Activated T-helper 1 cell treated with anti-CD3 and anti-CD28 coated beads, Interleukin-12 subunit alpha, Interleukin-12 subunit beta, Interleukin-2, Interleukin-4 antibody, amounts not matched to agents 30 ng/mL and 10 ng/mL and 1 ng/mL, durations not matched to agents 14 hours and 24 hours and 36 hours (primary cell): ENCODE measurements at regions not wholly inside any gene's neighbourhood (a gene's known extent, or its start where the extent isn't known, plus 50 kb on each side); places are given as distances from the start of the nearest gene placed in this dataset.

ENCODE experiments used
- DNase-seq: peaks from one replicate; pipeline ENCODE4 v3.0.0; 2021; ENCODE audit warnings: low spot score
- H3K27ac Mint-ChIP-seq: one replicate; pipeline ENCODE4 v1.8.0; 2021; ENCODE audit warnings: mild to moderate bottlenecking, mixed read lengths
- H3K27me3 Mint-ChIP-seq: one replicate; pipeline ENCODE4 v1.8.0; 2022; ENCODE audit warnings: mild to moderate bottlenecking, moderate library complexity, mixed read lengths; ENCODE audit not compliant: insufficient read depth
- H3K36me3 Mint-ChIP-seq: one replicate; pipeline ENCODE4 v1.8.0; 2021; ENCODE audit warnings: low read depth, mixed read lengths
- H3K4me1 Mint-ChIP-seq: one replicate; pipeline ENCODE4 v1.8.0; 2021; ENCODE audit warnings: low read depth, mixed read lengths
- H3K4me3 Mint-ChIP-seq: one replicate; pipeline ENCODE4 v1.8.0; 2021; ENCODE audit warnings: mild to moderate bottlenecking, moderate library complexity, mixed read lengths
- H3K9me3 Mint-ChIP-seq: one replicate; pipeline ENCODE4 v1.8.0; 2021; ENCODE audit warnings: mixed read lengths
- intact Hi-C: fragments of 100-400 bp; cut with micrococcal nuclease; formaldehyde crosslinking; loops from one replicate; pipeline ENCODE4 v1.15.1; 2024

- H3K4me3 Mint-ChIP-seq: no peak overlapping the region
Measured at GRCh38 chr22:48755059-48755949, 1072.4 kb downstream of the BRD1 start.

DNA sequence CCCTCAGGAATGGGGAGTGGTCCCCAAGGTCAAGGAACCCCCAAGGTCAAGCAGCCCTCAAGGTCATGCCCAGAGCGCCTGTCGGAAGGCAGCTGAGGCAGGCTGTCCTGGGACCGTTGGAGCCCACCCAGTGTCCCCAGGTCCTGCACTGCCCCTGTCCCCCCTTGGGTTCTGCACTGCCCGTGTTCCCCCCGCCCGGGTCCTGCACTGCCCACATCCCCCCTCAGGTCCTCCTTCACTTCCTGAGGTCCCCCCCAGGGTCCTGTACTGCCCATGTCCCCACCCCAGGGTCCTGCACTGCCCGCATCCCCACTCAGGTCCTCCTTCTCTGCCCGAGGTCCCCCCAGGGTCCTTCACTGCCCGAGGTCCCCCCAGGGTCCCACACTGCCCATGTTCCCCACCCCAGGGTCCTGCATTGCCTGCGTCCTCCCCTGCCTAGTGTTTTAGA lies 1073.0 kb downstream of the BRD1 start:
- no peaks in the 10 kb centered on the region for H3K9me3 Mint-ChIP-seq
- H3K4me3 Mint-ChIP-seq: no peak overlapping the region
- H3K27ac Mint-ChIP-seq: no peak overlapping the region
- no peaks in the 10 kb centered on the region for H3K27me3 Mint-ChIP-seq
- H3K36me3 Mint-ChIP-seq: no peaks in the 10 kb centered on the region
- no peaks in the 10 kb centered on the region for H3K4me1 Mint-ChIP-seq
- intact Hi-C loops: no loop called here
- no peak for DNase-seq

More at GRCh38 chr22:48755059-48755949, 1072.4 kb downstream of the BRD1 start:
- Mint-ChIP-seq H3K27ac (no peak overlapping the region), H3K9me3 (no peaks in the 10 kb centered on the region), H3K36me3 (no peaks in the 10 kb centered on the region), H3K4me1 (no peaks in the 10 kb centered on the region), H3K27me3 (peaks cover under 1% of the 10 kb centered on the region)
- DNase-seq: no peak
- intact Hi-C loops: no loop called here

- intact Hi-C loops: no loop called here
- Mint-ChIP-seq H3K4me3 (no peak overlapping the region), H3K27ac (no peak overlapping the region), H3K4me1 (no peaks in the 10 kb centered on the region), H3K36me3 (no peaks in the 10 kb centered on the region), H3K27me3 (no peaks in the 10 kb centered on the region), H3K9me3 (no peaks in the 10 kb centered on the region)
- no peak for DNase-seq
Measured at GRCh38 chr22:48753752-48754517, 1073.7 kb downstream of the BRD1 start.

DNA sequence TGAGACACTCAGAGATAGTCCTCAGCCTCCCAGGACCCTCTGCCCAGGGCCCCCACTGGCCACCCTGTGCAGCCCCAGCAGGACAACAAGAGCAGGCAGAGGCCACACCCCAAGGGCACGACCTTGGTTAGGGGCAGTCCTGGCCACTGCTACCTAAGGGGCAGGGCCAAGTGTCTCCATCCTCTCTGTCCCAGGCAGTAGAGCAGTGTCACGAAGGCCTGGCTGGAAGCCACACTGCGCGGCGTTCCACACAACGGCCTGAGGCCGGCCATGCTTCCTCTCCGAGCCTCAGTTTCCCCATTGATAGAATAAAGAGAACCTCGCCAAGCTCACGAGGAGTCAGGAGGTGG lies 1074.3 kb downstream of the BRD1 start:
- Mint-ChIP-seq H3K36me3 (no peaks in the 10 kb centered on the region), H3K9me3 (no peaks in the 10 kb centered on the region), H3K27me3 (no peaks in the 10 kb centered on the region), H3K27ac (no peak overlapping the region), H3K4me1 (no peaks in the 10 kb centered on the region), H3K4me3 (no peak overlapping the region)
- no peak for DNase-seq
- intact Hi-C loops: no loop called here

DNA sequence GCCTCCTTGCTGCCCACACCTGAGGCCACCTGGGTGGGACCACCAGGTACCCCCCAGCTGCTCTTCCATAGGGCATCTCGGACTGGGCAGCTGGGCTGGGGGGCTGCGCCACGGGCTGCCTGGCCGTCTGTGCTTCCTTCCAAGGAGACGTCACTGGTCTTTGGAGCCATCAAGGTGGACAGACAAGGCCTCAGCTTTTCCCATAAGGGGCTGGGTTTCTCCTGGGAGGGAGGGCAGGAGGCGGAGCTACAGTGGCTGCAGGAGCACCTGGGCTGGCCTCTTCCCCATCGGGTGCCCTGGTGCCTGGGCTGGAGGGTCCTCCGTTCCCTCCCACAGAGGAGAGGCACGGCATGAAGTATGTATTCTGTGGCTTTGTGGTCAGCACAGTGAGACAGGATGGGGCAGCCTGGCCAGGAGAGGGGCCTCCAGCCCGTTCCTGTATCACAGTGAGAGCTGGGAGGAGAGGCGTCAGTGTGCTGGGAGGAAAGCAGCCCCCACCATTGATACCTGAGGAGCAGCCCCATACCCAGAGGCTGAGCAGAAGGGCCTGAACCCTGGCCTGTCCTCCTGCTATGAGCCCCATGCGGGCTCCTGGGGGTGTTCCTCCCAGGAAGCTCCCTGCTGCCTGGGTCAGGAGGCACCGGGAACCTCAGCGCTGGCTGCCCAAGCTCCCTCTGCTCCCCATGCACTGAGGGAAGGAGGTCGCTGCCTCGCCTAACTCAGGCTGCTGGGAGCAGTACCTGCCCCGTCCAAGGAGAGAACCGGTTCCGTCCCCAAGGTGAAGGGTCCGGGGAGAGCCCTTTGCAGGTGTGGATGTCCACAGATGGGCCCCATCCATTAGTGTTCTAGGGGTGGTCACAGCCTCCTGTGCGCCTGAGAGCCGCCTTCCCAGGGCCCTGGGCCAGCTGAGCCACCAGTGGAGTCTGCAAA lies 1075.0 kb downstream of the BRD1 start:
- H3K9me3 Mint-ChIP-seq: no peaks in the 10 kb centered on the region

DNA sequence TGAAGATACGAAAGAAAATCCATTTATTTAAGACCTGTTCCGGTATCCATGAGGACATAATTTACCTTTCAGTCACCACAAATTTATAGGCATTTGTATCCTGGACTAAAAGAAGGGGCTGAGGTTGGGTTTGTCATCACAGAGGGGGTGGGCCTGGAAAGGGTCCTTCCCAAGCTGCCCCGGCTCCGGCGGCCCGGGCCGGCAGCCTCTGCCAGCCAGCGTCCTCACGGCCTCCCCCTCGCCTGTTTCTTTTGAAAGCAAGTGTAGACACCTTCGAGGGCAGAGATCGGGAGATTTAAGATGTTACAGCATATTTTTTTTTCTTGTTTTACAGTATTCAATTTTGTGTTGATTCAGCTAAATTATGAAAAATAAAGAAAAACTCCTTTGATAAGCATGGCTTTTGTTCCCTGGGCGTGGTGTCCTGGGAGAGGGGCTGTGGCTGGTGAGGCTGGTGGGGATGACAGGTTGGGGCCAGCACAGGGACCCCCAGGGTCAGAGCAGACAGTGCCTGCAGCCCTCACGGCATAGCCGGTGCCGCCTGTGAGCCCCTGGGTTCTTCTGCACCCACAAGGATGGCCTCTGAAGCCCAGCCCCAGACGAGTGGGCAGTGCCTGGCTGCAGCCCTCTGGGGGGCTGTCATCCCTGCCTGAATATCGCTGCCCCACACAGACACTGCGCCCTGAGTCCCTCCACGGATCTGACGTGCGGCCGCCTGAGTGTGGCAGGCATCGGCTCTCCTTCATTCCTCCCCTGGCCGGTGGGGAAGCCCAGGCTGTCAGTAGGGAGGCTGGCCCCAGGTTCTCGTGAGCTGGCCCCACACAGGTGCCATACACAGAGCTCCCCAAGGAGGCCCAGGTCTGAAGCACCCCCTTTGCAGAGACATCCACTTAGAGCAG lies 1075.9 kb downstream of the BRD1 start:
- H3K27ac Mint-ChIP-seq: no peak overlapping the region
- no peak overlapping the region for H3K4me3 Mint-ChIP-seq
- no peaks in the 10 kb centered on the region for H3K9me3 Mint-ChIP-seq
- no peaks in the 10 kb centered on the region for H3K36me3 Mint-ChIP-seq
- no peak for DNase-seq
- H3K27me3 Mint-ChIP-seq: no peaks in the 10 kb centered on the region
- H3K4me1 Mint-ChIP-seq: no peaks in the 10 kb centered on the region
- intact Hi-C loops: no loop called here

More for the DNA sequence above, 1075.0 kb downstream of the BRD1 start:
- Mint-ChIP-seq H3K4me1 (no peaks in the 10 kb centered on the region), H3K27me3 (no peaks in the 10 kb centered on the region), H3K4me3 (no peak overlapping the region), H3K36me3 (no peaks in the 10 kb centered on the region), H3K27ac (no peak overlapping the region)
- DNase-seq: no peak
- intact Hi-C loops: no loop called here

GRCh38 chr22:48750826-48751440 lies 1076.7 kb downstream of the BRD1 start:
- DNase-seq: no peak
- Mint-ChIP-seq H3K36me3 (no peaks in the 10 kb centered on the region), H3K9me3 (no peaks in the 10 kb centered on the region), H3K27me3 (no peaks in the 10 kb centered on the region), H3K4me3 (no peak overlapping the region), H3K27ac (no peak overlapping the region), H3K4me1 (no peaks in the 10 kb centered on the region)
- intact Hi-C loops: no loop called here

GRCh38 chr22:48750282-48750681 lies 1077.4 kb downstream of the BRD1 start:
- H3K27me3 Mint-ChIP-seq: no peaks in the 10 kb centered on the region

DNA sequence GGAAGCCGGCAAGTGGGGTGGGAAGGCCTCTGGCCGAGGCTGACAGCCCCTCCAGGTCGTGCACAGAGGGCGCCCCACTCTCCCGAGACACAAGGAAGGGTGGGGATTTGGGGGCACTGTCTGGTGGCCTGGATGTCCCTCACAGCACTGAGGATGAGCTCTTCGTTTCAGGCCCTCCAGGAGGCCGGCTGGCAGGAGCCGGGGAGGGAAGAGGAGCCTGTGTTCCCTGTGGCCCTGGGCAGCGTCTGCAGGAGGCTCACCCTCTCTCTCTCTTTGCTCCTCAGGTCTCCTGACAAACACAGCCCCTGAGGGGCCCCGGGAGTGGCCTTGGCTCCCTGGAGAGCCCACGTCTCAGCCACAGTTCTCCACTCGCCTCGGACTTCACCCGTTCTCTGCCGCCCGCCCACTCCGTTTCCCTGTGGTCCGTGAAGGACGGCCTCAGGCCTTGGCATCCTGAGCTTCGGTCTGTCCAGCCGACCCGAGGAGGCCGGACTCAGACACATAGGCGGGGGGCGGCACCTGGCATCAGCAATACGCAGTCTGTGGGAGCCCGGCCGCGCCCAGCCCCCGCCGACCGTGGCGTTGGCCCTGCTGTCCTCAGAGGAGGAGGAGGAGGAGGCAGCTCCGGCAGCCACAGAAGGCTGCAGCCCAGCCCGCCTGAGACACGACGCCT lies 1078.0 kb downstream of the BRD1 start:
- Mint-ChIP-seq H3K4me1 (no peaks in the 10 kb centered on the region), H3K9me3 (no peaks in the 10 kb centered on the region), H3K36me3 (no peaks in the 10 kb centered on the region), H3K27me3 (no peaks in the 10 kb centered on the region), H3K27ac (no peak overlapping the region), H3K4me3 (no peak overlapping the region)
- DNase-seq: no peak
- intact Hi-C loops: no loop called here

More at GRCh38 chr22:48750282-48750681, 1077.4 kb downstream of the BRD1 start:
- H3K4me3 Mint-ChIP-seq: no peak overlapping the region
- no peak overlapping the region for H3K27ac Mint-ChIP-seq
- H3K36me3 Mint-ChIP-seq: no peaks in the 10 kb centered on the region
- intact Hi-C loops: no loop called here
- H3K9me3 Mint-ChIP-seq: no peaks in the 10 kb centered on the region
- DNase-seq: no peak
- no peaks in the 10 kb centered on the region for H3K4me1 Mint-ChIP-seq

DNA sequence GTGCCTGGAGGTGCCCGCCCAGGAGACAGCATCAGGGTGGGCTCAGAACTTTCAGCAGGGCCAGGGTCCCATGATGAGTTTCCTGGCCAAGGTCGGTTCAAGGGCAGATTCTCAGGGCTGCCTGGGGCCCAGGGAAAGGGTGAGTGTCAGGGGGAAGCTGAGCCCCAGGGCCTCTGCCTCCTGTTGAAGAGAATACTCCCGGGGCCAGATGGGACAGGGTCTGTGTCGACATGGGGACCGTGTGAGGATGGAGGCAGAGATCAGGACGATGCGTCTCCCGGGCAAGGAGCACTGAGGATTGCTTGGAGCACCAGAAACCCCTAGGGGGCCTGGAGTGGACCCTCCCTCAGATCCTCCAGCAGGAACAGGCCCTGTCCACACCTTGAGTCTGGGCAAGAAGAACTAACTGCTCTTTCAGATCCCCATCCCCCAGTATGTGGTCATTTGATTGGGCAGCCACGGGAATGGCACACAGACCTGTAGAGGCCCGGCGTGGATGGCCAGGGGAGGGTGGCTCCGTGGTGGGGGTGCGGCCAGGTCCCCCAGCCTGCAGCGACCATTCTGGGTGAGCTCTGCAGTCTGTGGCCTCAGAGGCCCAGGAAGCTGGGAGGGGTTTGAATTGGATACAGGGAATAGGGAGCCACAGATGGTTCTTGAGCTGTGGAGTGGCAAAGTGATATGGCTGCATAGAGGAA lies 1078.7 kb downstream of the BRD1 start:
- H3K4me3 Mint-ChIP-seq: no peak overlapping the region
- intact Hi-C loops: no loop called here
- no peaks in the 10 kb centered on the region for H3K27me3 Mint-ChIP-seq
- DNase-seq: no peak
- H3K4me1 Mint-ChIP-seq: no peaks in the 10 kb centered on the region
- H3K27ac Mint-ChIP-seq: no peak overlapping the region
- H3K36me3 Mint-ChIP-seq: no peaks in the 10 kb centered on the region
- H3K9me3 Mint-ChIP-seq: no peaks in the 10 kb centered on the region
